K562 (cell line): ENCODE measurements at regions not wholly inside any gene's neighbourhood (a gene's known extent, or its start where the extent isn't known, plus 50 kb on each side); places are given as distances from the start of the nearest gene placed in this dataset.

Experiments
- DPF2 ChIP-seq: fragments of 450-650 bp; IDR thresholded peaks from 2 replicates; pipeline ENCODE4 v1.6.1; 2016
- MTA2 ChIP-seq: fragments of 450-650 bp; IDR thresholded peaks from 2 replicates; pipeline ENCODE4 v1.6.1; 2016; ENCODE audit warnings: low read depth
- SAFB ChIP-seq: fragments of 200-400 bp; formaldehyde crosslinking; IDR thresholded peaks from 2 replicates; pipeline ENCODE4 v1.6.1; 2017; ENCODE audit warnings: low read depth, low read length, borderline replicate concordance
- TEAD4 ChIP-seq, 2 experiments: sonication (generic) in 1 of 2; formaldehyde crosslinking in 1 of 2; IDR thresholded peaks; 2 replicates each; pipeline versions ENCODE4 v1.6.1 to v1.8.0; 2012 to 2022; ENCODE audit warnings: borderline replicate concordance in 1 of 2, inconsistent platforms in 1 of 2, low read length in 1 of 2, mild to moderate bottlenecking in 1 of 2, missing genetic modification reagents in 1 of 2
- ZNF197 ChIP-seq: fragments of 200-800 bp; sonication (Bioruptor generic); IDR thresholded peaks from 2 replicates; pipeline ENCODE4 v1.6.1; 2016; ENCODE audit warnings: low read depth, missing genetic modification characterization, missing compliant biosample characterization
- TF ChIP-seq, protein P1 (sequence below): fragments of 450-650 bp; IDR thresholded peaks from 2 replicates; pipeline ENCODE4 v1.6.1; 2016; ENCODE audit warnings: mild to moderate bottlenecking, moderate library complexity
- TF ChIP-seq, protein P2 (sequence below), 2 experiments: fragments of 200-800 bp in 1 of 2; sonication (Bioruptor generic) in 1 of 2; sonication (generic) in 1 of 2; formaldehyde crosslinking in 1 of 2; IDR thresholded peaks in 1 of 2; conservative IDR thresholded peaks in 1 of 2; 2 replicates each; pipeline versions ENCODE4 v1.5.0 to v1.6.1; 2016 to 2020; ENCODE audit warnings: missing compliant biosample characterization in 1 of 2, missing genetic modification characterization in 1 of 2, missing genetic modification reagents in 1 of 2

DNA sequence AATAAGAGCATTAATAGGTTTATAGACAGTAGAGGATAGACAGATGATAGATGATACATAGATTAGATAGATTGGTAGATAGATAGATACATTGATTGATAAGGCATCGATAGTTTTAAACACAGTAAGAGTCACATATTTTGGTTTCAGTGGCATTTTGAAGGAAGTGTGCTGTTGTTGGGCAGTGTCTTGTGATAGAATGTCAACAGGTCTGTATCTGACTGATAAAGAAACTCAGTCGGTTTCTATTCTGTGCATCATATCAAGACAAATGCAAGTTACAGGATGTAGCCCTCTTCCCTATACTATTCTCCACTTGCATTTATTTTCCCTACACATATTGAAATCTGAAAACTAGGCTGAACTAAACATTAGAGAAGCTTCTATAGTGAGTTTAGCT is 1229.0 kb upstream of the ZEB2 start (continued):
- TF ChIP-seq, protein P1, sequence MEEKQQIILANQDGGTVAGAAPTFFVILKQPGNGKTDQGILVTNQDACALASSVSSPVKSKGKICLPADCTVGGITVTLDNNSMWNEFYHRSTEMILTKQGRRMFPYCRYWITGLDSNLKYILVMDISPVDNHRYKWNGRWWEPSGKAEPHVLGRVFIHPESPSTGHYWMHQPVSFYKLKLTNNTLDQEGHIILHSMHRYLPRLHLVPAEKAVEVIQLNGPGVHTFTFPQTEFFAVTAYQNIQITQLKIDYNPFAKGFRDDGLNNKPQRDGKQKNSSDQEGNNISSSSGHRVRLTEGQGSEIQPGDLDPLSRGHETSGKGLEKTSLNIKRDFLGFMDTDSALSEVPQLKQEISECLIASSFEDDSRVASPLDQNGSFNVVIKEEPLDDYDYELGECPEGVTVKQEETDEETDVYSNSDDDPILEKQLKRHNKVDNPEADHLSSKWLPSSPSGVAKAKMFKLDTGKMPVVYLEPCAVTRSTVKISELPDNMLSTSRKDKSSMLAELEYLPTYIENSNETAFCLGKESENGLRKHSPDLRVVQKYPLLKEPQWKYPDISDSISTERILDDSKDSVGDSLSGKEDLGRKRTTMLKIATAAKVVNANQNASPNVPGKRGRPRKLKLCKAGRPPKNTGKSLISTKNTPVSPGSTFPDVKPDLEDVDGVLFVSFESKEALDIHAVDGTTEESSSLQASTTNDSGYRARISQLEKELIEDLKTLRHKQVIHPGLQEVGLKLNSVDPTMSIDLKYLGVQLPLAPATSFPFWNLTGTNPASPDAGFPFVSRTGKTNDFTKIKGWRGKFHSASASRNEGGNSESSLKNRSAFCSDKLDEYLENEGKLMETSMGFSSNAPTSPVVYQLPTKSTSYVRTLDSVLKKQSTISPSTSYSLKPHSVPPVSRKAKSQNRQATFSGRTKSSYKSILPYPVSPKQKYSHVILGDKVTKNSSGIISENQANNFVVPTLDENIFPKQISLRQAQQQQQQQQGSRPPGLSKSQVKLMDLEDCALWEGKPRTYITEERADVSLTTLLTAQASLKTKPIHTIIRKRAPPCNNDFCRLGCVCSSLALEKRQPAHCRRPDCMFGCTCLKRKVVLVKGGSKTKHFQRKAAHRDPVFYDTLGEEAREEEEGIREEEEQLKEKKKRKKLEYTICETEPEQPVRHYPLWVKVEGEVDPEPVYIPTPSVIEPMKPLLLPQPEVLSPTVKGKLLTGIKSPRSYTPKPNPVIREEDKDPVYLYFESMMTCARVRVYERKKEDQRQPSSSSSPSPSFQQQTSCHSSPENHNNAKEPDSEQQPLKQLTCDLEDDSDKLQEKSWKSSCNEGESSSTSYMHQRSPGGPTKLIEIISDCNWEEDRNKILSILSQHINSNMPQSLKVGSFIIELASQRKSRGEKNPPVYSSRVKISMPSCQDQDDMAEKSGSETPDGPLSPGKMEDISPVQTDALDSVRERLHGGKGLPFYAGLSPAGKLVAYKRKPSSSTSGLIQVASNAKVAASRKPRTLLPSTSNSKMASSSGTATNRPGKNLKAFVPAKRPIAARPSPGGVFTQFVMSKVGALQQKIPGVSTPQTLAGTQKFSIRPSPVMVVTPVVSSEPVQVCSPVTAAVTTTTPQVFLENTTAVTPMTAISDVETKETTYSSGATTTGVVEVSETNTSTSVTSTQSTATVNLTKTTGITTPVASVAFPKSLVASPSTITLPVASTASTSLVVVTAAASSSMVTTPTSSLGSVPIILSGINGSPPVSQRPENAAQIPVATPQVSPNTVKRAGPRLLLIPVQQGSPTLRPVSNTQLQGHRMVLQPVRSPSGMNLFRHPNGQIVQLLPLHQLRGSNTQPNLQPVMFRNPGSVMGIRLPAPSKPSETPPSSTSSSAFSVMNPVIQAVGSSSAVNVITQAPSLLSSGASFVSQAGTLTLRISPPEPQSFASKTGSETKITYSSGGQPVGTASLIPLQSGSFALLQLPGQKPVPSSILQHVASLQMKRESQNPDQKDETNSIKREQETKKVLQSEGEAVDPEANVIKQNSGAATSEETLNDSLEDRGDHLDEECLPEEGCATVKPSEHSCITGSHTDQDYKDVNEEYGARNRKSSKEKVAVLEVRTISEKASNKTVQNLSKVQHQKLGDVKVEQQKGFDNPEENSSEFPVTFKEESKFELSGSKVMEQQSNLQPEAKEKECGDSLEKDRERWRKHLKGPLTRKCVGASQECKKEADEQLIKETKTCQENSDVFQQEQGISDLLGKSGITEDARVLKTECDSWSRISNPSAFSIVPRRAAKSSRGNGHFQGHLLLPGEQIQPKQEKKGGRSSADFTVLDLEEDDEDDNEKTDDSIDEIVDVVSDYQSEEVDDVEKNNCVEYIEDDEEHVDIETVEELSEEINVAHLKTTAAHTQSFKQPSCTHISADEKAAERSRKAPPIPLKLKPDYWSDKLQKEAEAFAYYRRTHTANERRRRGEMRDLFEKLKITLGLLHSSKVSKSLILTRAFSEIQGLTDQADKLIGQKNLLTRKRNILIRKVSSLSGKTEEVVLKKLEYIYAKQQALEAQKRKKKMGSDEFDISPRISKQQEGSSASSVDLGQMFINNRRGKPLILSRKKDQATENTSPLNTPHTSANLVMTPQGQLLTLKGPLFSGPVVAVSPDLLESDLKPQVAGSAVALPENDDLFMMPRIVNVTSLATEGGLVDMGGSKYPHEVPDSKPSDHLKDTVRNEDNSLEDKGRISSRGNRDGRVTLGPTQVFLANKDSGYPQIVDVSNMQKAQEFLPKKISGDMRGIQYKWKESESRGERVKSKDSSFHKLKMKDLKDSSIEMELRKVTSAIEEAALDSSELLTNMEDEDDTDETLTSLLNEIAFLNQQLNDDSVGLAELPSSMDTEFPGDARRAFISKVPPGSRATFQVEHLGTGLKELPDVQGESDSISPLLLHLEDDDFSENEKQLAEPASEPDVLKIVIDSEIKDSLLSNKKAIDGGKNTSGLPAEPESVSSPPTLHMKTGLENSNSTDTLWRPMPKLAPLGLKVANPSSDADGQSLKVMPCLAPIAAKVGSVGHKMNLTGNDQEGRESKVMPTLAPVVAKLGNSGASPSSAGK, result no peak
- TF ChIP-seq MTA2, result peak; percentile 55
- TF ChIP-seq, protein P2, sequence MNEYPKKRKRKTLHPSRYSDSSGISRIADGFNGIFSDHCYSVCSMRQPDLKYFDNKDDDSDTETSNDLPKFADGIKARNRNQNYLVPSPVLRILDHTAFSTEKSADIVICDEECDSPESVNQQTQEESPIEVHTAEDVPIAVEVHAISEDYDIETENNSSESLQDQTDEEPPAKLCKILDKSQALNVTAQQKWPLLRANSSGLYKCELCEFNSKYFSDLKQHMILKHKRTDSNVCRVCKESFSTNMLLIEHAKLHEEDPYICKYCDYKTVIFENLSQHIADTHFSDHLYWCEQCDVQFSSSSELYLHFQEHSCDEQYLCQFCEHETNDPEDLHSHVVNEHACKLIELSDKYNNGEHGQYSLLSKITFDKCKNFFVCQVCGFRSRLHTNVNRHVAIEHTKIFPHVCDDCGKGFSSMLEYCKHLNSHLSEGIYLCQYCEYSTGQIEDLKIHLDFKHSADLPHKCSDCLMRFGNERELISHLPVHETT (CRISPR knock-in tag; conservative IDR thresholded peaks at IDR 0.05 in 1 of 2, IDR thresholded peaks at IDR 0.05 in 1 of 2), result peak in 1 of 2 experiments; percentile 26; a peak in 1 of 4 replicates
- peak; percentile 76 for TF ChIP-seq TEAD4 (IDR thresholded peaks at IDR 0.05; ENCODE audit: low read length)
- no peak for TF ChIP-seq TEAD4 (CRISPR knock-in tag; IDR thresholded peaks at IDR 0.05; ENCODE audit: borderline replicate concordance)
- TF ChIP-seq DPF2, result peak; percentile 83
- TF ChIP-seq SAFB, result no peak
- TF ChIP-seq ZNF197 (CRISPR knock-in tag), result peak; percentile 54; the same call in 1 of the 2 replicates
